H1 (cell line): ENCODE measurements at regions not wholly inside any gene's neighbourhood (a gene's known extent, or its start where the extent isn't known, plus 50 kb on each side); places are given as distances from the start of the nearest gene placed in this dataset.

ENCODE experiments used
- CTCF ChIA-PET: fragments of 300-600 bp; sonication (Branson Sonifier 250); formaldehyde crosslinking; loops from one replicate; lab custom pipeline; 2021; ENCODE audit not compliant: partially characterized antibody; lab: Charles Lee
- POLR2A ChIA-PET: fragments of 300-600 bp; sonication (Branson Sonifier 250); formaldehyde crosslinking; loops from one replicate; lab custom pipeline; 2021; ENCODE audit warnings: inconsistent platforms; ENCODE audit not compliant: partially characterized antibody; lab: Charles Lee
- DNase-seq, 2 experiments: peaks; one replicate each; pipeline versions ENCODE4 v3.0.0 to v3.0.0-alpha.2; 2010 to 2022; ENCODE audit warnings: low spot score in 2 of 2, low read depth in 1 of 2, mixed read lengths in 1 of 2
- FAIRE-seq: peaks from 2 replicates; lab custom pipeline; 2011; peaks lifted over from hg19 to GRCh38; lab: Jason Lieb, UNC
- H2AFZ ChIP-seq: 2 replicates; pipeline ENCODE4 v1.8.1; 2012; ENCODE audit warnings: low read length, inconsistent platforms
- H2AK5ac ChIP-seq: 2 replicates; pipeline ENCODE4 v1.6.1; 2013; ENCODE audit warnings: low read depth, low read length
- H2BK120ac ChIP-seq: replicated peaks from 2 replicates; pipeline ENCODE3; 2013; ENCODE audit warnings: low read depth, low read length, inconsistent platforms
- H2BK12ac ChIP-seq: 2 replicates; pipeline ENCODE4 v1.6.1; 2013; ENCODE audit warnings: low read depth, low read length
- H2BK15ac ChIP-seq: 2 replicates; pipeline ENCODE4 v1.6.1; 2013; ENCODE audit warnings: low read length
- H2BK20ac ChIP-seq: 2 replicates; pipeline ENCODE4 v1.6.1; 2013; ENCODE audit warnings: low read length
- H2BK5ac ChIP-seq: 2 replicates; pipeline ENCODE4 v1.6.1; 2013; ENCODE audit warnings: low read depth, low read length
- H3K14ac ChIP-seq: 2 replicates; pipeline ENCODE4 v1.6.1; 2013; ENCODE audit warnings: inconsistent platforms; ENCODE audit not compliant: insufficient read length
- H3K18ac ChIP-seq: 2 replicates; pipeline ENCODE4 v1.6.1; 2013; ENCODE audit warnings: low read length; ENCODE audit errors: extremely low read depth
- H3K23ac ChIP-seq: 2 replicates; pipeline ENCODE4 v1.6.1; 2013; ENCODE audit warnings: inconsistent platforms; ENCODE audit not compliant: insufficient read length
- H3K23me2 ChIP-seq: 2 replicates; pipeline ENCODE4 v1.6.1; 2013; ENCODE audit warnings: low read depth, low read length
- H3K27ac ChIP-seq: 2 replicates; pipeline ENCODE4 v1.6.1; 2011; ENCODE audit warnings: low read depth, low read length, inconsistent platforms
- H3K27me3 ChIP-seq, 4 experiments: replicated peaks in 1 of 4; 1 replicate in 1 of 4; 2 replicates in 3 of 4; pipeline versions ENCODE4 v1.6.1 to v1.8.1; 2011 to 2013; ENCODE audit warnings: low read length in 3 of 4, mild to moderate bottlenecking in 3 of 4, inconsistent platforms in 2 of 4, mixed read lengths in 2 of 4, moderate library complexity in 1 of 4; ENCODE audit not compliant: control insufficient read depth in 3 of 4, insufficient read depth in 3 of 4; ENCODE audit errors: extremely low read depth in 1 of 4
- H3K36me3 ChIP-seq, 4 experiments: 2 replicates each; pipeline versions ENCODE4 v1.6.1 to v1.8.1; 2011 to 2013; ENCODE audit warnings: mild to moderate bottlenecking in 4 of 4, low read length in 3 of 4, moderate library complexity in 2 of 4, control low read depth in 1 of 4, inconsistent platforms in 1 of 4; ENCODE audit not compliant: insufficient read depth in 4 of 4, control insufficient read depth in 2 of 4
- H3K4ac ChIP-seq: replicated peaks from 2 replicates; pipeline ENCODE3; 2013; ENCODE audit warnings: low read length, low read depth, mixed read lengths, inconsistent platforms; ENCODE audit not compliant: insufficient read length
- H3K4me1 ChIP-seq, 4 experiments: replicated peaks in 1 of 4; 1 replicate in 1 of 4; 2 replicates in 3 of 4; pipeline versions ENCODE4 v1.6.1 to v1.8.1; 2011 to 2013; ENCODE audit warnings: low read length in 3 of 4, inconsistent platforms in 2 of 4, mixed read lengths in 1 of 4; ENCODE audit not compliant: insufficient read depth in 4 of 4, control insufficient read depth in 3 of 4
- H3K4me2 ChIP-seq, 2 experiments: 2 replicates each; pipeline versions ENCODE4 v1.6.1 to v1.8.1; 2011 to 2013; ENCODE audit warnings: low read depth in 2 of 2, low read length in 2 of 2, control low read depth in 1 of 2, inconsistent platforms in 1 of 2, mild to moderate bottlenecking in 1 of 2; ENCODE audit not compliant: insufficient read depth in 1 of 2
- H3K4me3 ChIP-seq, 4 experiments: fragments of 200-600, 300-600 bp in 1 of 4; sonication (generic), shearing (Covaris generic), sonication (Bioruptor Twin) in 1 of 4; 2 replicates each; pipeline versions ENCODE4 v1.5.1 to v1.8.1; 2011 to 2016; ENCODE audit warnings: low read length in 4 of 4, low read depth in 3 of 4, control low read depth in 2 of 4, inconsistent platforms in 2 of 4, mild to moderate bottlenecking in 2 of 4, mixed read lengths in 1 of 4, moderate library complexity in 1 of 4; ENCODE audit not compliant: insufficient read depth in 2 of 4; ENCODE audit errors: extremely low read depth in 1 of 4
- H3K56ac ChIP-seq: replicated peaks from 2 replicates; pipeline ENCODE3; 2013; ENCODE audit warnings: low read depth, mild to moderate bottlenecking, mixed read lengths, low read length, inconsistent platforms; ENCODE audit not compliant: insufficient read length
- H3K79me1 ChIP-seq: 2 replicates; pipeline ENCODE4 v1.6.1; 2013; ENCODE audit warnings: low read depth, low read length, control low read depth
- H3K79me2 ChIP-seq, 2 experiments: 2 replicates each; pipeline versions ENCODE4 v1.6.1 to v1.8.1; 2012 to 2013; ENCODE audit warnings: low read length in 2 of 2, mild to moderate bottlenecking in 2 of 2, inconsistent platforms in 1 of 2; ENCODE audit not compliant: insufficient read depth in 2 of 2, control insufficient read depth in 1 of 2
- H3K9ac ChIP-seq, 4 experiments: replicated peaks in 1 of 4; 1 replicate in 1 of 4; 2 replicates in 3 of 4; pipeline versions ENCODE4 v1.6.1 to v1.8.1; 2011 to 2013; ENCODE audit warnings: low read depth in 3 of 4, low read length in 3 of 4, control low read depth in 2 of 4, mild to moderate bottlenecking in 2 of 4, moderate library complexity in 2 of 4, inconsistent platforms in 1 of 4; ENCODE audit errors: extremely low read depth in 1 of 4
- H3K9me3 ChIP-seq, 2 experiments: 2 replicates each; pipeline versions ENCODE4 v1.6.1 to v1.8.1; 2012 to 2013; ENCODE audit warnings: mild to moderate bottlenecking in 2 of 2, moderate library complexity in 2 of 2, control low read depth in 1 of 2, inconsistent platforms in 1 of 2, low read depth in 1 of 2, low read length in 1 of 2, mixed read lengths in 1 of 2; ENCODE audit not compliant: insufficient read depth in 2 of 2
- H4K20me1 ChIP-seq, 2 experiments: replicated peaks in 1 of 2; 2 replicates each; pipeline versions ENCODE3 to v1.8.1; 2011 to 2013; ENCODE audit warnings: inconsistent platforms in 2 of 2, low read length in 2 of 2, mild to moderate bottlenecking in 1 of 2; ENCODE audit not compliant: insufficient read depth in 2 of 2, control insufficient read depth in 1 of 2
- H4K5ac ChIP-seq: 2 replicates; pipeline ENCODE4 v1.6.1; 2013; ENCODE audit warnings: low read length, low read depth, mixed read lengths, inconsistent platforms; ENCODE audit not compliant: insufficient read length
- H4K8ac ChIP-seq: 2 replicates; pipeline ENCODE4 v1.8.0; 2013; ENCODE audit warnings: mild to moderate bottlenecking, moderate library complexity, low read length, inconsistent platforms; ENCODE audit not compliant: insufficient read depth; ENCODE audit errors: extremely low read depth
- H4K91ac ChIP-seq: replicated peaks from 2 replicates; pipeline ENCODE3; 2013; ENCODE audit warnings: low read length, mixed read lengths, inconsistent platforms; ENCODE audit not compliant: insufficient read length
- EZH2 ChIP-seq: fragments of 200-600 bp; sonication (generic); IDR thresholded peaks from 2 replicates; pipeline ENCODE4 v1.7.1; 2012; ENCODE audit warnings: low read depth, mild to moderate bottlenecking, moderate library complexity, low read length, inconsistent platforms; ENCODE audit not compliant: severe bottlenecking
- SP2 ChIP-seq: IDR thresholded peaks from 2 replicates; pipeline ENCODE4 v1.6.1; 2012; ENCODE audit warnings: mild to moderate bottlenecking, low read length, inconsistent platforms
- WGBS, 2 experiments: shearing (Covaris generic) in 1 of 2; methylation state at CpG; one replicate each; pipeline versions ENCODE4 v1.1.6 to v1.1.7; 2013 to 2015; ENCODE audit warnings: low lambda C conversion rate in 2 of 2, mixed read lengths in 2 of 2, inconsistent platforms in 1 of 2, low coverage in 1 of 2, missing lambda C conversion rate in 1 of 2; ENCODE audit not compliant: insufficient replicate concordance in 2 of 2, insufficient coverage in 1 of 2, insufficient read length in 1 of 2; ENCODE audit errors: extremely low coverage in 1 of 2, missing lambda C conversion rate in 1 of 2; 5-methylcytosine and 5-hydroxymethylcytosine counted together

DNA sequence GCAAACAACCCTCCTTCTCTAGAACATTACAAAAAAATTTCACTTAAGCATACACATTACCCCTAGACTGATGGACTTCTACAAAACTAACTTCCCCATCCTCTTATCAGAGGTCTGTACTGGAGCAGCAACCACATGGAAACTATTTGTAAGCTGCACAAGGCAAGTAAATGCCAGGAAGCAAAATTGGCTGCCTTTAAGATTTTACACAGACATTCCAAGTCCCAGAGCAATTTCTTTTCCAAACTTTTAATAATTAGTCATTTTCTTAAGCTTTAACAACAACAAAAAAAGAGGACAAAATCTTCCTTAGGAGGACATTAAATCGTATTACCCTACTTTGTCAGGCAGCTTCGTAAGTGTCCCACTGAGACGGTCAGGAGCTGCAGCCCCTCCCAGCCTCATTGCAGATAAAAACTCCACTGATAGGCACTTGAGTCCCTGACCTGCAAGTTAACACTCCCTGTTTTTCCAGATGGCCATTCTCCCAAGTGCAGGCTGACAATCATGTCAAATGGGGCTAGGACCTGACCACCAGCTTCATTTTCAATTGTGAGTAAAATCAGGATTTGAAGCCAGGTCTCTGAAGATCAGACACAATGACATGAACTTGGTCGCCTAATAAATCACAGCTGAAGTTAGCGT lies 680.1 kb downstream of the DIAPH3 start:
- no peak overlapping the region for H4K8ac ChIP-seq
- H4K5ac ChIP-seq = no peak overlapping the region
- FAIRE-seq (peak; percentile 28), DNase-seq (no peak)
- H3K4ac ChIP-seq = no peak overlapping the region
- peak overlapping the region; percentile 45; the same call in 1 of the 2 replicates for H2BK5ac ChIP-seq
- no peak overlapping the region for H3K23ac ChIP-seq
- H3K9ac ChIP-seq = no peak overlapping the region
- peak overlapping the region; percentile 81; the same call in 1 of the 2 replicates for H3K18ac ChIP-seq
- no peak overlapping the region for H3K4me3 ChIP-seq
- H3K36me3 ChIP-seq = no peaks in the 10 kb centered on the region; a peak in 1 of 8 replicates
- H3K14ac ChIP-seq = no peak overlapping the region
- no peaks in the 10 kb centered on the region for H3K23me2 ChIP-seq
- no peak overlapping the region for H3K27ac ChIP-seq
- H3K4me1 ChIP-seq = peaks cover 0 to 19% (median 15%) of the 10 kb centered on the region in 4 experiments; a peak in 5 of 7 replicates
- H4K91ac ChIP-seq = peak overlapping the region; percentile 1
- ChIA-PET CTCF (interaction anchor here (0.6 to 3.0 kb wide), 11 partner anchors 9 to 900 kb away, joined by 3 to 18 read pairs (median 3); no protein-coding TSS in a partner anchor), POLR2A (interaction anchor here (0.7 to 1.4 kb wide), 2 partner anchors 20 to 120 kb away, joined by 3 read pairs; no protein-coding TSS in a partner anchor)
- no peaks in the 10 kb centered on the region for H3K79me2 ChIP-seq
- no peak overlapping the region for H3K56ac ChIP-seq
- H2BK120ac ChIP-seq = peak overlapping the region; percentile 75
- H2AFZ ChIP-seq = peak overlapping the region; percentile 48; the same call in 1 of the 2 replicates
- peak overlapping the region in 1 of 2 experiments; percentile 39; a peak in 1 of 4 replicates for H3K4me2 ChIP-seq
- H2BK12ac ChIP-seq = peak overlapping the region; percentile 78; the same call in 1 of the 2 replicates
- no peaks in the 10 kb centered on the region for H3K79me1 ChIP-seq
- H3K27me3 ChIP-seq = no peaks in the 10 kb centered on the region
- WGBS, 2 experiments = 58% methylated on average over 5 of the region's 5 CpGs; no CpG with 5 or more reads in 1 of the 2 experiments
- peak overlapping the region; percentile 87; the same call in 1 of the 2 replicates for H2BK20ac ChIP-seq
- H2AK5ac ChIP-seq = no peak overlapping the region
- H3K9me3 ChIP-seq = no peaks in the 10 kb centered on the region
- H2BK15ac ChIP-seq = peak overlapping the region; percentile 61; the same call in 1 of the 2 replicates
- H4K20me1 ChIP-seq = no peaks in the 10 kb centered on the region
- TF ChIP-seq SP2 (no peak), EZH2 (no peak)
